ENCODE measurements at regions not wholly inside any gene's neighbourhood (a gene's known extent, or its start where the extent isn't known, plus 50 kb on each side); places are given as distances from the start of the nearest gene placed in this dataset.

GRCh38 chr3:188006726-188007393, 147.1 kb upstream of the LPP start:
- Histone ChIP-seq H3K4me3 (ENCODE audit: low read depth in 2 of 2, low read length in 2 of 2) (no peak overlapping the region), H3K4me1 (ENCODE audit: control insufficient read depth, insufficient read depth, low read length) (no peaks in the 10 kb centered on the region), H3K27me3 (ENCODE audit: control insufficient read depth, insufficient read depth, low read length) (no peaks in the 10 kb centered on the region), H3K9me3 (ENCODE audit: control insufficient read depth, insufficient read depth, low read depth, low read length) (no peaks in the 10 kb centered on the region), H3K27ac (ENCODE audit: low read length) (no peak overlapping the region), H3K36me3 (ENCODE audit: control insufficient read depth, insufficient read depth, low read length) (no peaks in the 10 kb centered on the region)
- CTCF ChIA-PET: no interaction called here
- ATAC-seq (peak; percentile 55; the same call in 1 of the 2 replicates), DNase-seq (ENCODE audit: low read depth, low spot score) (no peak)
- POLR2A ChIA-PET: no interaction called here
- intact Hi-C loops (cut with micrococcal nuclease; ENCODE audit: unreplicated experiment) (no loop called here), in situ Hi-C loops (cut with HindIII; ENCODE audit: low pct_unique_long_range_greater_than_20kb, low sequenced_read_pairs) (no loop called here)
- BruUV-seq (replicated peaks): no TSS peak
- TF ChIP-seq POLR2AphosphoS5 (IDR thresholded peaks at IDR 0.05; ENCODE audit: low read depth, low read length) (no peak), SIN3A (IDR thresholded peaks at IDR 0.05; ENCODE audit: borderline replicate concordance, insufficient read depth, low read depth, low read length) (no peak), TCF7L2 (IDR thresholded peaks at IDR 0.05; ENCODE audit: low read depth, low read length) (no peak)
- TF ChIP-seq, protein P1, sequence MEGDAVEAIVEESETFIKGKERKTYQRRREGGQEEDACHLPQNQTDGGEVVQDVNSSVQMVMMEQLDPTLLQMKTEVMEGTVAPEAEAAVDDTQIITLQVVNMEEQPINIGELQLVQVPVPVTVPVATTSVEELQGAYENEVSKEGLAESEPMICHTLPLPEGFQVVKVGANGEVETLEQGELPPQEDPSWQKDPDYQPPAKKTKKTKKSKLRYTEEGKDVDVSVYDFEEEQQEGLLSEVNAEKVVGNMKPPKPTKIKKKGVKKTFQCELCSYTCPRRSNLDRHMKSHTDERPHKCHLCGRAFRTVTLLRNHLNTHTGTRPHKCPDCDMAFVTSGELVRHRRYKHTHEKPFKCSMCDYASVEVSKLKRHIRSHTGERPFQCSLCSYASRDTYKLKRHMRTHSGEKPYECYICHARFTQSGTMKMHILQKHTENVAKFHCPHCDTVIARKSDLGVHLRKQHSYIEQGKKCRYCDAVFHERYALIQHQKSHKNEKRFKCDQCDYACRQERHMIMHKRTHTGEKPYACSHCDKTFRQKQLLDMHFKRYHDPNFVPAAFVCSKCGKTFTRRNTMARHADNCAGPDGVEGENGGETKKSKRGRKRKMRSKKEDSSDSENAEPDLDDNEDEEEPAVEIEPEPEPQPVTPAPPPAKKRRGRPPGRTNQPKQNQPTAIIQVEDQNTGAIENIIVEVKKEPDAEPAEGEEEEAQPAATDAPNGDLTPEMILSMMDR (IDR thresholded peaks at IDR 0.05): no peak
- TF ChIP-seq, protein P2, sequence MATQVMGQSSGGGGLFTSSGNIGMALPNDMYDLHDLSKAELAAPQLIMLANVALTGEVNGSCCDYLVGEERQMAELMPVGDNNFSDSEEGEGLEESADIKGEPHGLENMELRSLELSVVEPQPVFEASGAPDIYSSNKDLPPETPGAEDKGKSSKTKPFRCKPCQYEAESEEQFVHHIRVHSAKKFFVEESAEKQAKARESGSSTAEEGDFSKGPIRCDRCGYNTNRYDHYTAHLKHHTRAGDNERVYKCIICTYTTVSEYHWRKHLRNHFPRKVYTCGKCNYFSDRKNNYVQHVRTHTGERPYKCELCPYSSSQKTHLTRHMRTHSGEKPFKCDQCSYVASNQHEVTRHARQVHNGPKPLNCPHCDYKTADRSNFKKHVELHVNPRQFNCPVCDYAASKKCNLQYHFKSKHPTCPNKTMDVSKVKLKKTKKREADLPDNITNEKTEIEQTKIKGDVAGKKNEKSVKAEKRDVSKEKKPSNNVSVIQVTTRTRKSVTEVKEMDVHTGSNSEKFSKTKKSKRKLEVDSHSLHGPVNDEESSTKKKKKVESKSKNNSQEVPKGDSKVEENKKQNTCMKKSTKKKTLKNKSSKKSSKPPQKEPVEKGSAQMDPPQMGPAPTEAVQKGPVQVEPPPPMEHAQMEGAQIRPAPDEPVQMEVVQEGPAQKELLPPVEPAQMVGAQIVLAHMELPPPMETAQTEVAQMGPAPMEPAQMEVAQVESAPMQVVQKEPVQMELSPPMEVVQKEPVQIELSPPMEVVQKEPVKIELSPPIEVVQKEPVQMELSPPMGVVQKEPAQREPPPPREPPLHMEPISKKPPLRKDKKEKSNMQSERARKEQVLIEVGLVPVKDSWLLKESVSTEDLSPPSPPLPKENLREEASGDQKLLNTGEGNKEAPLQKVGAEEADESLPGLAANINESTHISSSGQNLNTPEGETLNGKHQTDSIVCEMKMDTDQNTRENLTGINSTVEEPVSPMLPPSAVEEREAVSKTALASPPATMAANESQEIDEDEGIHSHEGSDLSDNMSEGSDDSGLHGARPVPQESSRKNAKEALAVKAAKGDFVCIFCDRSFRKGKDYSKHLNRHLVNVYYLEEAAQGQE (IDR thresholded peaks at IDR 0.05; ENCODE audit: insufficient read depth in 1 of 2, low read depth in 2 of 2, low read length in 1 of 2): no peak

- intact Hi-C loops (cut with micrococcal nuclease; ENCODE audit: unreplicated experiment) (no loop called here), in situ Hi-C loops (cut with HindIII; ENCODE audit: low pct_unique_long_range_greater_than_20kb, low sequenced_read_pairs) (no loop called here)
- no peaks in the 10 kb centered on the region for H3K4me1 ChIP-seq (ENCODE audit: control insufficient read depth, insufficient read depth, low read length)
- POLR2A ChIA-PET: no interaction called here
- DNase-seq (ENCODE audit: low read depth, low spot score) (no peak), ATAC-seq (no peak)
- no peaks in the 10 kb centered on the region for H3K27me3 ChIP-seq (ENCODE audit: control insufficient read depth, insufficient read depth, low read length)
- H3K9me3 ChIP-seq (ENCODE audit: control insufficient read depth, insufficient read depth, low read depth, low read length): no peaks in the 10 kb centered on the region
- no TSS peak for BruUV-seq (replicated peaks)
- CTCF ChIA-PET: no interaction called here
- H3K4me3 ChIP-seq (ENCODE audit: low read depth in 2 of 2, low read length in 2 of 2): no peak overlapping the region
- no peaks in the 10 kb centered on the region for H3K36me3 ChIP-seq (ENCODE audit: control insufficient read depth, insufficient read depth, low read length)
- H3K27ac ChIP-seq (ENCODE audit: low read length): no peak overlapping the region
- TF ChIP-seq SIN3A (IDR thresholded peaks at IDR 0.05; ENCODE audit: borderline replicate concordance, insufficient read depth, low read depth, low read length): no peak
- TF ChIP-seq, protein P1 (IDR thresholded peaks at IDR 0.05): no peak
- no peak for TF ChIP-seq TCF7L2 (IDR thresholded peaks at IDR 0.05; ENCODE audit: low read depth, low read length)
- no peak for TF ChIP-seq POLR2AphosphoS5 (IDR thresholded peaks at IDR 0.05; ENCODE audit: low read depth, low read length)
- TF ChIP-seq, protein P2 (IDR thresholded peaks at IDR 0.05; ENCODE audit: insufficient read depth in 1 of 2, low read depth in 2 of 2, low read length in 1 of 2): no peak
Observed at GRCh38 chr3:188007897-188008296, 146.1 kb upstream of the LPP start.

Data from Panc1 (cell line).